Left ventricle myocardium inferior (tissue), 1 donor: ENCODE measurements at regions not wholly inside any gene's neighbourhood (a gene's known extent, or its start where the extent isn't known, plus 50 kb on each side); places are given as distances from the start of the nearest gene placed in this dataset.

Experiments
- DNase-seq: peaks from one replicate; pipeline ENCODE4 v3.0.0-alpha.2; 2020
- H3K27ac ChIP-seq: fragments of 200-600 bp; replicated peaks from 2 replicates; pipeline ENCODE4 v1.8.0; 2021
- H3K27me3 ChIP-seq: fragments of 200-600 bp; 2 replicates; pipeline ENCODE4 v1.8.0; 2021; ENCODE audit warnings: low read depth
- H3K36me3 ChIP-seq: fragments of 200-600 bp; 2 replicates; pipeline ENCODE4 v1.8.0; 2021
- H3K4me1 ChIP-seq: fragments of 200-600 bp; 2 replicates; pipeline ENCODE4 v1.8.0; 2021
- H3K4me3 ChIP-seq: fragments of 200-600 bp; 2 replicates; pipeline ENCODE4 v1.8.0; 2021; ENCODE audit warnings: mild to moderate bottlenecking, moderate library complexity
- H3K9me3 ChIP-seq: fragments of 200-600 bp; replicated peaks from 2 replicates; pipeline ENCODE4 v1.8.0; 2021
- CTCF ChIP-seq: fragments of 200-600 bp; IDR thresholded peaks from 2 replicates; pipeline ENCODE4 v1.8.0; 2021; ENCODE audit warnings: antibody characterized with exemption, mild to moderate bottlenecking, borderline replicate concordance
- intact Hi-C: fragments of 100-400 bp; cut with micrococcal nuclease; formaldehyde crosslinking; loops from one replicate; pipeline ENCODE4 v1.11.0; 2022
- donor health status: DM: no; HTN: yes; CAD: no; lungs with severe emphysema.

GRCh38 chr12:107327651-107328182 lies 234.4 kb upstream of the CRY1 start:
- H3K27me3 ChIP-seq: peaks cover 65% of the 10 kb centered on the region
- intact Hi-C loops: no loop called here

GRCh38 chr12:107328442-107329133 lies 235.2 kb upstream of the CRY1 start:
- no peaks in the 10 kb centered on the region for H3K36me3 ChIP-seq
- H3K4me3 ChIP-seq: no peak overlapping the region
- no peaks in the 10 kb centered on the region for H3K9me3 ChIP-seq
- TF ChIP-seq CTCF: no peak
- intact Hi-C loops: no loop called here
- H3K27ac ChIP-seq: no peak overlapping the region
- DNase-seq: no peak
- peaks cover 63% of the 10 kb centered on the region for H3K27me3 ChIP-seq
- H3K4me1 ChIP-seq: no peaks in the 10 kb centered on the region

More at GRCh38 chr12:107327651-107328182, 234.4 kb upstream of the CRY1 start:
- H3K36me3 ChIP-seq: no peaks in the 10 kb centered on the region
- H3K4me1 ChIP-seq: no peaks in the 10 kb centered on the region
- no peaks in the 10 kb centered on the region for H3K9me3 ChIP-seq
- DNase-seq: no peak
- H3K4me3 ChIP-seq: no peak overlapping the region
- no peak for TF ChIP-seq CTCF
- no peak overlapping the region for H3K27ac ChIP-seq

GRCh38 chr12:107329569-107330324 lies 236.4 kb upstream of the CRY1 start:
- no peak for DNase-seq
- peaks cover 54% of the 10 kb centered on the region for H3K27me3 ChIP-seq
- H3K4me1 ChIP-seq: no peaks in the 10 kb centered on the region
- TF ChIP-seq CTCF: no peak
- no peak overlapping the region for H3K4me3 ChIP-seq
- intact Hi-C loops: no loop called here
- H3K27ac ChIP-seq: no peak overlapping the region
- H3K9me3 ChIP-seq: no peaks in the 10 kb centered on the region
- H3K36me3 ChIP-seq: no peaks in the 10 kb centered on the region

- DNase-seq: no peak
Observed at GRCh38 chr12:107330831-107331431, 237.6 kb upstream of the CRY1 start.

More at GRCh38 chr12:107330831-107331431, 237.6 kb upstream of the CRY1 start:
- intact Hi-C loops: no loop called here
- Histone ChIP-seq H3K9me3 (no peaks in the 10 kb centered on the region), H3K4me1 (no peaks in the 10 kb centered on the region), H3K27me3 (peaks cover 54% of the 10 kb centered on the region), H3K4me3 (no peak overlapping the region), H3K36me3 (no peaks in the 10 kb centered on the region), H3K27ac (no peak overlapping the region)
- no peak for TF ChIP-seq CTCF
